ENCODE measurements at regions not wholly inside any gene's neighbourhood (a gene's known extent, or its start where the extent isn't known, plus 50 kb on each side); places are given as distances from the start of the nearest gene placed in this dataset.

GRCh38 chr3:72641072-72641471 lies 207.2 kb downstream of the SHQ1 start:
- Histone ChIP-seq H3K27me3 (ENCODE audit: control insufficient read depth in 2 of 2, insufficient read depth in 2 of 2, low read length in 2 of 2) (no peaks in the 10 kb centered on the region), H3K4me1 (ENCODE audit: control insufficient read depth, extremely low read depth, insufficient read depth, low read length) (no peaks in the 10 kb centered on the region), H3K9ac (replicated peaks; ENCODE audit: extremely low read depth, insufficient read depth, low read length) (no peak overlapping the region), H3K9me3 (replicated peaks; ENCODE audit: control insufficient read depth, insufficient read depth, low read length) (no peaks in the 10 kb centered on the region), H3K79me2 (ENCODE audit: control insufficient read depth, insufficient read depth, low read length) (no peaks in the 10 kb centered on the region), H3K27ac (ENCODE audit: insufficient read depth, low read depth, low read length) (no peak overlapping the region), H4K20me1 (replicated peaks; ENCODE audit: control insufficient read depth, extremely low read depth, insufficient read depth, low read length) (no peaks in the 10 kb centered on the region), H3K4me3 (replicated peaks in 1 of 3; ENCODE audit: insufficient read depth in 1 of 3, low read depth in 1 of 3, low read length in 3 of 3) (no peak overlapping the region), H2AFZ (ENCODE audit: low read depth, low read length) (no peak overlapping the region), H3K36me3 (ENCODE audit: control insufficient read depth in 2 of 2, extremely low read depth in 1 of 2, insufficient read depth in 2 of 2, low read length in 2 of 2) (no peaks in the 10 kb centered on the region), H3K9me1 (replicated peaks; ENCODE audit: control insufficient read depth, extremely low read depth, insufficient read depth, low read length) (no peaks in the 10 kb centered on the region), H3K4me2 (ENCODE audit: insufficient read depth, low read length) (no peak overlapping the region)
- CTCF ChIA-PET = no interaction called here
- no peak for FAIRE-seq
- dilution Hi-C loops (cut with MboI; ENCODE audit: extremely low pct_ligation_motif_present, low sequenced_read_pairs) = loop anchor here (10.0 kb wide), 1 partner anchor 54 kb away; no protein-coding TSS in a partner anchor
- DNase-seq (ENCODE audit: low read depth, low spot score) = no peak
- BruUV-seq (replicated peaks) = no TSS peak
- intact Hi-C loops (cut with micrococcal nuclease) = no loop called here
- POLR2A ChIA-PET = no interaction called here
- TF ChIP-seq JUN (IDR thresholded peaks at IDR 0.05; ENCODE audit: borderline replicate concordance, insufficient read depth, insufficient read length, low read depth) (no peak), POLR2A (IDR thresholded peaks at IDR 0.05; ENCODE audit: low read depth, low read length) (no peak), GATA2 (IDR thresholded peaks at IDR 0.05; ENCODE audit: insufficient read depth, insufficient read length, low read depth, low read length) (no peak), MYC (IDR thresholded peaks at IDR 0.05; ENCODE audit: low read depth, low read length) (no peak), EZH2 (IDR thresholded peaks at IDR 0.05; ENCODE audit: borderline replicate concordance, low read depth, low read length, severe bottlenecking) (no peak), POLR2AphosphoS5 (IDR thresholded peaks at IDR 0.05; ENCODE audit: insufficient read depth, low read depth, low read length) (no peak), CTCF (IDR thresholded peaks at IDR 0.05; ENCODE audit: extremely low read depth in 1 of 2, insufficient read depth in 1 of 2, low read depth in 1 of 2, low read length in 2 of 2) (no peak), FOS (IDR thresholded peaks at IDR 0.05; ENCODE audit: borderline replicate concordance, insufficient read depth, low read length) (no peak), MAX (IDR thresholded peaks at IDR 0.05; ENCODE audit: insufficient read depth, insufficient read length) (no peak)

Data from endothelial cell of umbilical vein (primary cell).